ENCODE measurements at regions not wholly inside any gene's neighbourhood (a gene's known extent, or its start where the extent isn't known, plus 50 kb on each side); places are given as distances from the start of the nearest gene placed in this dataset.

- H3K36me3 ChIP-seq, result no peaks in the 10 kb centered on the region
- H3K4me3 ChIP-seq, result no peak overlapping the region
- no peaks in the 10 kb centered on the region for H3K9me3 ChIP-seq (replicated peaks)
- no peak for DNase-seq (ENCODE audit: low read depth in 1 of 2, low spot score in 2 of 2)
- H3K27ac ChIP-seq, result no peak overlapping the region
- 0 out of 2 replicates have a peak, but pooled peaks cover 2% of the 10 kb centered on the region for H3K27me3 ChIP-seq (replicated peaks)
- H3K4me1 ChIP-seq (replicated peaks), result no peaks in the 10 kb centered on the region
Measured at GRCh38 chr13:79096099-79096498, 310.0 kb downstream of the RBM26 start.

- Histone ChIP-seq H3K9me3 (replicated peaks) (no peaks in the 10 kb centered on the region), H3K4me1 (replicated peaks) (no peaks in the 10 kb centered on the region), H3K4me3 (no peak overlapping the region), H3K27ac (no peak overlapping the region), H3K36me3 (no peaks in the 10 kb centered on the region), H3K27me3 (replicated peaks) (no peaks in the 10 kb centered on the region)
- DNase-seq (ENCODE audit: low read depth in 1 of 2, low spot score in 2 of 2), result no peak
Measured at GRCh38 chr13:79090552-79091124, 315.4 kb downstream of the RBM26 start.

GRCh38 chr13:79084802-79085424 is 321.1 kb downstream of the RBM26 start:
- Histone ChIP-seq H3K9me3 (replicated peaks) (no peaks in the 10 kb centered on the region), H3K36me3 (no peaks in the 10 kb centered on the region), H3K4me1 (replicated peaks) (no peaks in the 10 kb centered on the region), H3K27ac (no peak overlapping the region), H3K27me3 (replicated peaks) (no peaks in the 10 kb centered on the region), H3K4me3 (no peak overlapping the region)
- DNase-seq (ENCODE audit: low read depth in 1 of 2, low spot score in 2 of 2), result no peak

- Histone ChIP-seq H3K27me3 (replicated peaks) (no peaks in the 10 kb centered on the region), H3K4me3 (no peak overlapping the region), H3K36me3 (no peaks in the 10 kb centered on the region), H3K27ac (no peak overlapping the region), H3K4me1 (replicated peaks) (no peaks in the 10 kb centered on the region), H3K9me3 (replicated peaks) (no peaks in the 10 kb centered on the region)
- no peak for DNase-seq (ENCODE audit: low read depth in 1 of 2, low spot score in 2 of 2)
Measured at GRCh38 chr13:79081942-79082341, 324.1 kb downstream of the RBM26 start.

- no peaks in the 10 kb centered on the region for H3K9me3 ChIP-seq (replicated peaks)
Measured at GRCh38 chr13:79079351-79079839, 326.7 kb downstream of the RBM26 start.

GRCh38 chr13:79075703-79076102 is 330.4 kb downstream of the RBM26 start:
- H3K36me3 ChIP-seq, result no peaks in the 10 kb centered on the region
- no peak for DNase-seq (ENCODE audit: low read depth in 1 of 2, low spot score in 2 of 2)
- H3K4me3 ChIP-seq, result no peak overlapping the region
- no peaks in the 10 kb centered on the region for H3K4me1 ChIP-seq (replicated peaks)
- no peaks in the 10 kb centered on the region for H3K9me3 ChIP-seq (replicated peaks)
- H3K27me3 ChIP-seq (replicated peaks), result no peaks in the 10 kb centered on the region
- no peak overlapping the region for H3K27ac ChIP-seq

More at GRCh38 chr13:79079351-79079839, 326.7 kb downstream of the RBM26 start:
- H3K4me3 ChIP-seq, result no peak overlapping the region
- no peak overlapping the region for H3K27ac ChIP-seq
- H3K36me3 ChIP-seq, result no peaks in the 10 kb centered on the region
- H3K27me3 ChIP-seq (replicated peaks), result no peaks in the 10 kb centered on the region
- H3K4me1 ChIP-seq (replicated peaks), result no peaks in the 10 kb centered on the region
- no peak for DNase-seq (ENCODE audit: low read depth in 1 of 2, low spot score in 2 of 2)

GRCh38 chr13:79070343-79070974 is 335.6 kb downstream of the RBM26 start:
- H3K4me3 ChIP-seq, result no peak overlapping the region
- no peaks in the 10 kb centered on the region for H3K36me3 ChIP-seq
- H3K9me3 ChIP-seq (replicated peaks), result no peaks in the 10 kb centered on the region
- H3K27ac ChIP-seq, result no peak overlapping the region
- DNase-seq (ENCODE audit: low read depth in 1 of 2, low spot score in 2 of 2), result no peak
- no peaks in the 10 kb centered on the region for H3K4me1 ChIP-seq (replicated peaks)
- H3K27me3 ChIP-seq (replicated peaks), result peaks cover 9% of the 10 kb centered on the region

GRCh38 chr13:79062291-79062690 is 343.8 kb downstream of the RBM26 start:
- no peak overlapping the region for H3K4me3 ChIP-seq
- no peak for DNase-seq (ENCODE audit: low read depth in 1 of 2, low spot score in 2 of 2)
- H3K9me3 ChIP-seq (replicated peaks), result no peaks in the 10 kb centered on the region
- H3K27ac ChIP-seq, result no peak overlapping the region
- H3K27me3 ChIP-seq (replicated peaks), result peaks cover 18% of the 10 kb centered on the region
- H3K36me3 ChIP-seq, result no peaks in the 10 kb centered on the region
- no peaks in the 10 kb centered on the region for H3K4me1 ChIP-seq (replicated peaks)

- no peak overlapping the region for H3K4me3 ChIP-seq
- no peaks in the 10 kb centered on the region for H3K9me3 ChIP-seq (replicated peaks)
- DNase-seq (ENCODE audit: low read depth in 1 of 2, low spot score in 2 of 2), result no peak
- peaks cover 9% of the 10 kb centered on the region; the same call in 1 of the 2 replicates for H3K27me3 ChIP-seq (replicated peaks)
- H3K4me1 ChIP-seq (replicated peaks), result no peaks in the 10 kb centered on the region
- H3K27ac ChIP-seq, result no peak overlapping the region
- no peaks in the 10 kb centered on the region for H3K36me3 ChIP-seq
Measured at GRCh38 chr13:79060216-79060615, 345.8 kb downstream of the RBM26 start.

GRCh38 chr13:79056706-79057105 is 349.3 kb downstream of the RBM26 start:
- no peak for DNase-seq (ENCODE audit: low read depth in 1 of 2, low spot score in 2 of 2)
- 0 out of 2 replicates have a peak, but pooled peaks cover 7% of the 10 kb centered on the region for H3K27me3 ChIP-seq (replicated peaks)
- no peak overlapping the region for H3K27ac ChIP-seq
- H3K9me3 ChIP-seq (replicated peaks), result no peaks in the 10 kb centered on the region
- H3K36me3 ChIP-seq, result no peaks in the 10 kb centered on the region
- H3K4me1 ChIP-seq (replicated peaks), result no peaks in the 10 kb centered on the region
- no peak overlapping the region for H3K4me3 ChIP-seq

- no peaks in the 10 kb centered on the region for H3K4me1 ChIP-seq (replicated peaks)
Measured at GRCh38 chr13:79051472-79051871, 354.6 kb downstream of the RBM26 start.

GRCh38 chr13:79044415-79044814 is 361.6 kb downstream of the RBM26 start:
- Histone ChIP-seq H3K27me3 (replicated peaks) (no peaks in the 10 kb centered on the region), H3K9me3 (replicated peaks) (no peaks in the 10 kb centered on the region), H3K36me3 (no peaks in the 10 kb centered on the region), H3K27ac (no peak overlapping the region), H3K4me3 (no peak overlapping the region), H3K4me1 (replicated peaks) (no peaks in the 10 kb centered on the region)
- no peak for DNase-seq (ENCODE audit: low read depth in 1 of 2, low spot score in 2 of 2)

More at GRCh38 chr13:79051472-79051871, 354.6 kb downstream of the RBM26 start:
- H3K27me3 ChIP-seq (replicated peaks), result no peaks in the 10 kb centered on the region
- no peak for DNase-seq (ENCODE audit: low read depth in 1 of 2, low spot score in 2 of 2)
- H3K4me3 ChIP-seq, result no peak overlapping the region
- no peaks in the 10 kb centered on the region for H3K36me3 ChIP-seq
- H3K9me3 ChIP-seq (replicated peaks), result no peaks in the 10 kb centered on the region
- H3K27ac ChIP-seq, result no peak overlapping the region

- Histone ChIP-seq H3K9me3 (replicated peaks) (no peaks in the 10 kb centered on the region), H3K36me3 (no peaks in the 10 kb centered on the region), H3K27ac (no peak overlapping the region), H3K4me3 (no peak overlapping the region), H3K27me3 (replicated peaks) (no peaks in the 10 kb centered on the region), H3K4me1 (replicated peaks) (no peaks in the 10 kb centered on the region)
- no peak for DNase-seq (ENCODE audit: low read depth in 1 of 2, low spot score in 2 of 2)
Measured at GRCh38 chr13:79043208-79043607, 362.8 kb downstream of the RBM26 start.

GRCh38 chr13:79037197-79037596 is 368.9 kb downstream of the RBM26 start:
- Histone ChIP-seq H3K9me3 (replicated peaks) (no peaks in the 10 kb centered on the region), H3K36me3 (no peaks in the 10 kb centered on the region), H3K4me3 (no peak overlapping the region), H3K27me3 (replicated peaks) (no peaks in the 10 kb centered on the region), H3K27ac (no peak overlapping the region), H3K4me1 (replicated peaks) (no peaks in the 10 kb centered on the region)
- no peak for DNase-seq (ENCODE audit: low read depth in 1 of 2, low spot score in 2 of 2)
